Fibroblast of skin of right biceps (primary cell): ENCODE measurements at regions not wholly inside any gene's neighbourhood (a gene's known extent, or its start where the extent isn't known, plus 50 kb on each side); places are given as distances from the start of the nearest gene placed in this dataset.

Experiments used
- DNase-seq: peaks from one replicate; pipeline ENCODE4 v3.0.0-alpha.2; 2013

DNA sequence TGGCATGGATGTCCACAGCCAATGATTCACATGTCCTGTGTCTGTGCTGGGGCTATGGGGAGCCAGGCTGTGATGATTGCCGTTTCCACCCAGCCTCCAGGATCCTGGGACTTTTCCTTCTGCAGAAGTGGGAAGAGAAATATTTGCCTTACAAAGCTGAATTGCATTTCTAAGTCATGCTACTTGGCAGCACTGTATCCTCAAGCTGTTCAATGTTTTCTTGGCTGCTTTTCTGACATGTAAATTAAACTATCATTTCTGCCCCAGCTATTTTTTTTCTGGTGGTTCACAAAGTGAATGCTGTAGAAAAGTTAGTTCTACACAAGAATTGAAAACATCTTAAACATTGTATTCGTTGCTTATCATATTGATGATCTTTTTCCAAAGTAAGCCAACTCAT, 51.9 kb upstream of the TCERG1L start:
- no peak for DNase-seq

DNA sequence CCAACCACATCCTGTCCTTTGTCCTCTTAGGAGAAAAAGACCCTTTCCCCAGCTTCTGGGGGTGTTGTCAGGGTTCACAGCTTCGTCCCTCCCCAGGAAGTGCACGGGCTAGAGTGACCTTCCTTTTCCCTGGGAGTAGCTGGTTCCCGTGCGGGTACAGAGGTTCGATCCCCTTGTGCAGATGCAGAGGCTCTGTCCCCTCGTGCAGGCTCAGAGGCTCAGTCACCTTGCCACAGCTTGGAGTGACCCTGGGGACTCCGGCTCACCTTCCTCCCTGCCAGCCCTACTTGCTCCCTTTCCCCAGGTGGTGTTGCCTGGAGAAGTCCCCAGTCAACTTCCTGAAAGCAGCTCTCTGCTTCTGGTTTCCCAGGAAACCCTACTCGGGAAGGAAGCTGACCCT, 60.0 kb upstream of the TCERG1L start:
- DNase-seq = no peak

DNA sequence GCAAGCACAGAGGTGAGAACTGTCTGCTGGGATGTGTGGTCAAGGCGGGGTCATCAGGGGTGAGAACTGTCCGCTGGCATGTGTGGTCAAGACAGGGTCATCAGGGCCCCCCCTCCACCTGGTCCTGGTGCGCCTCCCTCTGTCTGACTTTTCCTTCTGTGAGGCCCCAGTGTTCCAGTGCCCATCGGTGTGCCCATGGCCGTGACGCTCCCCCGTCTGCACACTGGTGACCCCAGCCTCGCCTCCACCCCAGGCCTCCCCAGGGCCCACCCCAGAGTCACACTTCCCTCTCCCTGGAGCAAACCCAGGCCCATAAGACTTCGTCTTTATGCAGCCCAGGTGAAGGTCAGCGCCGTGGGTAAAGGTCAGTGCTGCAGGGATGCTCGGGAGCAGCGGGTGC, 70.1 kb upstream of the TCERG1L start:
- no peak for DNase-seq

DNA sequence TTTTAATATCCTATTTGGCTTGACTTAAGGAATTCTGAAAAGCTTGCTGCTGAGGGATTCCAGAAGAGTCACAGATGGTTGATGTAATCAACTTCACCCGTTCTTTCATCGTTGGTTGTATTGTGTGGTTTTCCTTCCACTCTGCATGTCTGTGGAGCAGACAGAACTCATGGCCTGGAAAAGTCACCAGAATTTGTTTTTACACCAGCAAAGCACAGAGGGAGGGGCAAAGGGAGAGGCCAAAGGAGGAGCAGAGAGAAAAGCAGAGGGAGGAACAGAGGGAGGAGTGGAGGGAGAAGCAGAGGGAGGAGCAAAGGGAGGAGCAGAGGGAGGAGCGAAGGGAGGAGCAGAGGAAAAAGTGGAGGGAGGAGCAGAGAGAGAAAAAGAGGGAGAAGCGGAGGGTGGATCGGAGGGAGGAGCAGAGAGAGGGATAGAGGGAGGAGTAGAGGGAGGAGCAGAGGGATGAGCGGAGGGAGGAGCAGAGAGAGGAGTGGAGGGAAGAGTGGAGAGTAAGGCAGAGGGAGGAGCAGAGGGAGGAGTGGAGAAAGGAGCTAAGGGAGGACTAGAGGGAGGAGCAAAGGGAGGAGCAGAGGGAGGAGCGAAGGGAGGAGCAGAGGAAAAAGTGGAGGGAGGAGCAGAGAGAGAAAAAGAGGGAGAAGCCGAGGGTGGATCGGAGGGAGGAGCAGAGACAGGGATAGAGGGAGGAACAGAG, 73.8 kb upstream of the TCERG1L start:
- DNase-seq = peak; percentile 4

DNA sequence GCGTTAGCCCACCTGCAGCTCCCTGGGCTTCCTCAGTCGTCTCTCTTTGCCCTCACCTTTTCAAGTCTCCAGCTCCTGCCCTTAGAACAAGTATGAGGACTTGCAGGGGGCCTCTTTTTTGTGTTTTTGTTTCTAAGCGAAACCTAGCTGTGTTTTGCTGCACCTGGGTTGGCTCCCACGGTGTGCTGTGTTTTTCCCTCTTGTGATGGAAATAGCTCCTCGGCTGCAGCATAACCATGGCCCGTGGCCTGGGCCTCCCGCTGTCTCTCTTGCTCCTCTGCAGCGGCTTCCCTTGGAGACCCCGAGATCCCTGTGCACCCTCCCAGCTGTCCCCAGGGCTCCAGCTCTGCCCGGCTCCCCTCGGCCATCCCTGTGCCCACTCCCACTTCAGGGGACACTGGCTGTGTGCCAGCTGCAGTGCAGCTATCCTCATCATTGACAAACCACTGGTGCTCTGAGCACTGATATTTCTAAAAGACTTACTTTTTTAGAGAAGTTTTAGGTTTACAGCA, 75.6 kb upstream of the TCERG1L start:
- no peak for DNase-seq

DNA sequence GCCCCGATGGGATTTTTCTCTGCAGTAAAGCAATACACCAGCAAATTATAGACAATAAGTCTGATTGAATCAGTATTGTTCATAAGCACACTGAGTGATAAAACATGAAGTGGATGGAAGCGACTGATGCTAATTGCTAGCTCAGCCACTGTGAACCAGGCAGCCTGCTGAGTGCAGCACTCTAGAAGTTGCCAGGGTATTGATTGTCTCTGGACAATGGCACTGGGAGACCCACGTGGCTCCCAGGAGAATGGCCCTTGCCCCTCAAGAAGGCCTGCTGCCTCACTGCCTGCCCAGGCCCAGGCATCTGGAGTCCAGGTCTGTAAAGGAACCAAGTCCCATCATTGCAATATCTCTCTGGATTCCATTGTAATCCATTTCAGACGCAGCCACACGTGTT, 80.4 kb upstream of the TCERG1L start:
- no peak for DNase-seq

DNA sequence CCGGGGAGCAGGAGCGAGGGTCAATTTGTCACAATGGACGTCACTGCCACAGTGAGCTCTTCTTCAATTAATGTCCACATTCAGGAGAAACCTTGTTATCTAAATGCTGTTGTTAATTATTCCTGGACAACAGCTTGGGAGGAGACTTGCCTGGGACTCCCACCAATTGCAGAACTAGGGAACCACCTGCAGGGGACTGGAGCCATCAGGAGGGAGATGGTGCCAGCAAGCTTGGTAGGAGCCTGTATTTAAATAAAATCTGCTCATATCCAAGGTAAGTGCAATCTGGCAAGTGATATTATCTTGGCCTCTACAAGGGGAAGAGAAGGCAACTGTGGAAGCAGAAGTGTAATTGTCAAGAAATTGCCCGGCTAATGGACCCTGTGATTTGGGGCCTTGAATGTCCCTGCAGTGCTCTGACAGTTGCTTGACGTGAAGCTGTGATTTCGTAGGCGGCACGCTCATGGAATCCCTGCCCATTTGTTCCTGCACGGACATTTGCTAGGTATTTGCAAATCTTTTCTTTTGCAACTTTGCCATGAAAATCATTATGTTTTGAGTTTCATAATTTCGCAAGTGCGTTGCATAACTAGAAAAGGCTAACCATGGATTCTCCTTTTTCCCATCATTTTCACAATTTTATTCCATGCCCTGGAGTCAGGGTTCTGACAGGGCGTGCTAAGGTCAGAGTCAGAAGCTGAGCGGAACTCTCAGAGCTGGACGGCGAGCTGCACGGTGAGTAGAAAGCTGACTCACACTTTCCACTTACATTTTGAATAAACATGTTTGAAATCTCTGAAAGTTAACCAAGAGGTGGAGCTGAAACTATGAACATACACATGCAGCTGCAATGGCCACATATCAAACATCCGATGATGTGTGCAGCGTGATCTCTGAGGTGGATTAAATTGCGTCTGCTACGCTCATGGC, 84.9 kb upstream of the TCERG1L start:
- peak; percentile 2 for DNase-seq

DNA sequence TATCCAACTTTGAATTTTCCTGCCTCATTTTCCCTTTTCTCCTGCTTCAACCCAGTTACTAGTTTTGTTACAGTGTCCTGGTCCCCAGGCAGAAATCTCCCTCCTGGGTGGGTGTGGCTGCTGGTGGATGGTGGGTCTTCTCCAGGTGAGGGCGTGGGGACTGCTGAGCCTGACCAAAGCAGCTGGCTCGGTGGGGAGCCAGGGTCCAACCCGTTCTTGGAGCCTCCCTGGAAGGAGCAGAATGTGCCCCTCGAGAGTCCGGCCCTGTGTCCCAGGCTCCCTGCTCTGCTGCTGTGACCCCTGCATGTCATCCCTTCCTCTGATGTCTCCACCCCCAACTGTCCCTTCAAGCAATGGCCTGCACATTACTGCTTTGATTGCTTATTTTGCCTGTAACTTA, 86.6 kb upstream of the TCERG1L start:
- no peak for DNase-seq

DNA sequence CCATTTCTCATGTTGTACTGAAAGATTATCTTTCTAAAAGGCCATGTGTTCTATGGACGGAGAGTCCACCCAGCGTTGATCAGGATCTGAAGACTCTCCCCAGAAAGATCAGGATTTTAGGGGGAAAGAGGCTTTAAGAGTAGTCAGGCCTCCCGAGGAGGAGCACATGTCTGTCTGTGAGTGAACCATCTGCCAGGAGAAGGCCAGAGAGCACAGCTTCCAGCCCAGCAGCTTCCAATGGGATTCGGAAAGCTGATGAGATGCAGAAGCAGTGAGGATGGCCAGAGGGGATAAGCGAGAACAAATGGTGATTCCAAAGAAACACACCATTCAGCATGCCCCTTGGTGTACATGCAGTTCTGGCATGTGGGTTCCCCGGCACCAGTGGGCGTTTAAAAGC, 88.5 kb upstream of the TCERG1L start:
- no peak for DNase-seq

DNA sequence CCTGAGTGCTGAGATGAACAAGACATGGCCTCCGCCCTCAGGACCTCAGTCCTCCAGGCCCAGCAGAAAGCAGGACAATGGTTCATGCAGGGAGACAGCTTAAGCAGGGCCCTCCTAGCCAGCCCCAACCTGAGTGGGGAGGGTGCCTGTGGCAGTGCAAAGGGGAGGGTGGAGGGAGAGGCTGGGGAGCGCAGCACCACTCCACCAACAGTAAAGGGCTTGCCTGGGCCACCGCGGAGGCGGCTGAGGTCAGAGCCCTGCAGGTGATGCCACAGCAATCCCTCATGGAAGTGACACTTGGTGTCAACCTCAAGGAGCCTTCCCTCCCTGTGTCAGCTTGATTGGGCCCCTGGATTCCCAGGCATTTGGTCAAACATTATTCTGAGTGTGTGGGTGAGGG, 89.0 kb upstream of the TCERG1L start:
- DNase-seq = no peak

DNA sequence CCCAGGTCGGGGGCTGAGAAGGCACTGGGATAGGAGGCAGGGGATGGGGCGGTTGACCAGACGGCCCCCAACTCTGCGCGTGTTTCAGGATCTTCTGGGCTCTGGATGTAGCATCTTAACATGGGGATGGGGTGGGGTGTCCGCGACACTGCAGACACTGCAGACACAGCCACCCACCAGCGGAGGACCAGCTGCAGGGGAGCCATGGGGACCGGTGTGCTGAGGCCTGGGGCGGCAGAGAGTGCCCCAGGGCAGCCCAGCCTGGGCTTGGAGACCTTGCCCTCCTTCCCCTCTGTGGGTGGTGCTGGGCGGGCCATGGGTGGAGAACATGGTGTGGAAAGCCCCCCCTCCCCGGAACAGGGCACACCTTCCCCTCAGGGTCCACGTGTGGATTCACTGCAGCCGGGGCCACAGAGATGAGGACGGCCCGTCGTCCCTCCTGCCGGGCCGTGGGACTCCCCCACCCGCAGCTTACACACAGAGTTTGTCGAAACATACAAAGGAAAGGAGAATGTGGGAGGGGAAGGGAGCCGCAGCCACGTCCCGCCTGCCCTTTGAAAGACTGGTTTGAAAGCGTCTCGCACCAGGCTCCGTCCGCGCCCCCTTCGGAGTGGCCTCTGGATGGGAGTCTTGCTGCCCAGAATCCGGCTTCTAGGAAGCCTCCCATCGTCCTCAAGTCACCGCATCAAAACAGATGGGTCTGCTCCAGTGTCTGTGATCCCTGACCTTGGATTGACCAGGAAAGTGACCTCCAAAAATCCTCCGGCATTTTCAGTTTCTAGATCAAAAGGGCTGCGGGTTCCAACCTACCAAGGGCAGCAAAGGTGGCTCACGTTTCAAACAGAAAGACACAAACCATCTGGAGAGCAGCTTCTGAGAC, 91.5 kb upstream of the TCERG1L start:
- no peak for DNase-seq

DNA sequence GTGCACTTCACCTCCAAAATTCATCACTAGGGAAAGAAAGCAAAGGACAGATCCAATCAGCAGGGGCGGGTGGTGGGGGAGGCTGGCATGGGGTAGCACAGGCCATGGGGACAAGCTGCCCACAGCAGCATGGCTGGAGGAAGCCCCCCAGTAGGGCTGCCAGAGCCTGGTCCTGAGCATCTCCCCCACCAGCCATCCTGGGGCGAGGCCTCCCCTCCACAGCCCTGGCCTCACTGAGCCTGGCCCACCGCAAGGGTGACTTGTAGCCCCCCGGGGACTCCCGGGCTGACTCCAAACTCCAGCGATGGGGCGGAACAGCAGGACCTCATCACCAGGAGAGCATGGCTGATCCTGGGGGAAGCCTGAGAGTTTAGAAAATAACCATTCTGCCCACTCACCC, 92.4 kb upstream of the TCERG1L start:
- DNase-seq = no peak

DNA sequence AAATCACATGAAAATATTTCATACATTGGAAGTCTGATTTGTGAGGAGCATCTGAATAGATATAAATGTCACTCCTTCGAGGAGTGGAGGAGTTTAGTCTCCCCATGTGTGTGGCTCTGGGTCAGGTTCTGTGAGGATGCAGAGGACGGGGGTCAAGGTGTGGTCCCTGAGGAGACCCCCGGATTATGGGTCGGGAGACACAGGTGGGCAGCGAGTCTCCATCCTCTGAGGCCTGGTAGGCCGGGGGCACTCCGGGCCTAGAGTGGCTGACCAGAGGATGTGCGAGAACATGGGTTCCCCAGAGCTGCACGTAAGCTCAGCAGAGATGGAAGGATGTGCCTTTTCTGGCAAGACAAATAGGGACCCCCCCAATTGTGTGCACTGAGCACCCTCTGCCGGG, 93.4 kb upstream of the TCERG1L start:
- no peak for DNase-seq

DNA sequence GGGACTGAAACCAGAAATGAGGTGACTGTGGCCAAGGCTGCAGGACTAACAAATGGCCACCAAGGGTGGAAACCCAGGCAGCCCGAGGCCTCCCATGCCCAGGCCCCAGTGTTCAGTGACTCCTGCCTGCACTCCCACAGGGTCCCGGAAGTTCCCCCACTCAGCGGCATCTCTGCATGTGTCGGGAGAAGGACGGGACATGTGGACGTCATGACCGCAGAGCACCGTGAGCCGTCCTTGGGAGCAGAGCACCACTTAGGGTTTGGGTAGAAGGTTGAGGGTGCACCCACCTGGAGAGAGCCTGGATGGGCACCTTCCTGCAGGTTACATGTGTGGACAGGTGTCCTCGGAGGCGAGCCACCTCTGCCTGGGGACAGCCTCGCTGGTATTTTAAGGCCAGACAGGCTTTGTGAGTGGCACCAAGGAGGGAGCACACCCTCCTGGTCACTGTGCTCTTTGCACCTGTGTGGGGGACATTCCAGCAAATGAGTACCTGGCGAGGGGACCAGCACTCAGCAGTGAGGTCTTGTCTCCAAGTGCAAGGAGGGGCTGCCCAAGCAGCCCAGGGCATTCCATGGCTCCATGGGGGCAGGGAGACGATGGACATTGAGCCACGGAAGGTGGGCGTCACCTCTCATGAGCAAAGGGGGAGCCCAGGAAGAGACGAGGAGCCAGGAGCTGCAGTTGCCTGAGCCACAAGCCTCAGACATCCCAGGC, 95.3 kb upstream of the TCERG1L start:
- DNase-seq = no peak

DNA sequence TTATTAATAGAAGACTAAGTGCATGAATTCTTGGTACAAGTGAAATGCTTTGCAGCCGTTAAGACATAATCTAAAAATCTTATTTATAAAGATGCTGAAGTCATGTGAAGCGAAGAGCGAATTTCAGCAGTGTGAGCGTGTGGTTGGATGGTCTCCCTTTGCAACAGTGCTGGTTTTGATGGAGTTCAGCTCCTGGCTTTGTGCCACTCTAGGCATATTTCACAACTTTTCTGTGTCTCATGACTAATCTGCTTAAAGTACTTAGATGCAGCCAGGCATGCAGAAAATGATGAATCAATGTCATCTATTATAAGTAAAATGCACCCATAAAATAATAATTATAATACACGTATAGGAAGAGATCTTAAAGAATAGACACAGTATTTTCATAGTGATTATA, 107.2 kb upstream of the TCERG1L start:
- DNase-seq = peak; percentile 44

DNA sequence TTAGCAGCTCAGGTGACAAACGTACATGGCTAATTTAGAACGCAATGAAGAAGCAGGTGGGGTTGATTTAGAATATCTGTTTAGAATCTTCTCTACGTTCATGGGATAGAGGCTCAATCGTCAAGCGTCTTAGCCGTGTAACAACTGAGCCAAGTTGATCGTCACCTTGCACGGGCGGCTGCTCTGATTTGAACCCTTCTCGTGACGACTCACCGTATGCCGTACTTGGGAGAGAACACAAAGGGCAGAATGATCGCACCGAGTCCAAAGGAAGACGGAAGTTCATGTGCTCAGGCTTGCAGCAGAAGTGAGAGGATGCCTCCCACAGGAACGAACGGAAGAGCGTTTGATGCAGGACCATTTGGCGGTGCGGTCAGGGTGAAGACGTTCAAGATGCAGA, 108.3 kb upstream of the TCERG1L start:
- no peak for DNase-seq

DNA sequence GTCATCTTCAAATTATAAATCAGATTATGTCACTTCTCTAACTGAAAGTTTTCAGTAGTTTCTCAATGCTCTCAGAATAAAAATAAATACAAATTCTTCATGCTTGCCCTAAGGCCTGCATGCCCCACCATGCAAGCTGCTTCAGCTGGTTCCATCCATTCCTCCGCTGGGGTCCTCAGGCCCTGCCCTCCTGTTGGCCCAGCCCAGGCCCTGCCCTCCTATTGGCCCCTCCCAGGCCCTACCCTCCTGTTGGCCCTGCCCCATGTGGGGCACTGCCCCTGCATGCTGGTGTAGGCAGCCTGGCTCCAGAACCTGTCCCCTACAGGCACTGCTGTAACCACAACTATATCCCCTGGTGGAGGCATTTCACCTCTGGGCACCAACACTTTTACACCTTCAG, 109.3 kb upstream of the TCERG1L start:
- no peak for DNase-seq

DNA sequence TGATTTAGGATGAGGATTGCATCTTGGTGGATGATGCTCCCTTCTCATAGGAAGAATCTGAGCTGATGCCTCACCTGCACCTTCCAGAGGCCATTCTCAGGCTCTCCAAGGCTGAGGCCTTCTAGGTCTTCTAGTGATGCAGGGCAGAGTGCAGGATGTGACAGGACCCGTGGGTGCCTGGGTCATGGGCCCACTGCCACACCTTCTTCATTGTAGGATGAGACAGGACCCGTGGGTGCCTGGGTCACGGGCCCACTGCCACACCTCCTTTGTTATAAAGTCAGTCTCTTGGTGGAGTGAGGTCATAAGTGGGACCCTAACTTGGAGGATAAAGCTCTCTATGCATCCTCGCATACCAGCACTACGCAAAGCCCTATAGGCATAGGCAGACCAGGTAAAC, 109.9 kb upstream of the TCERG1L start:
- DNase-seq = no peak

DNA sequence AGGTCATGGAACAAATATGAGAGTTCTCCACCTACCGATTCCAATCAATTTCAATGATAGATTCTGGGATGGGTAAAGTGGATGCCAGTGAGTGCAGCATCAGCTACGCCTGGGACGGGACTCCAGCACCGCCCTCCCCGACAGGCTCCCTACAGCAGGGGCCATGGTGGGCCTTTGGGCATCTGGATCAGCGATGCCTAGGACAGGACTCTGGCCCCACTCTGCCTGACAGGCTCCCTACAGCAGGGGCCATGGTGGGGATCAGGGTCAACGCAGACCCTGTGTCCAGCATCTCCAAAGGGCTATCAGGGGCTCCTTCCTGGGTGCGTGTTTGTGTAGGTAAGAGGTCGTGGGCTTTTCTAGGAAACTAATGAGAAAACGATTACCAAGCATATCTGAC, 111.2 kb upstream of the TCERG1L start:
- no peak for DNase-seq

DNA sequence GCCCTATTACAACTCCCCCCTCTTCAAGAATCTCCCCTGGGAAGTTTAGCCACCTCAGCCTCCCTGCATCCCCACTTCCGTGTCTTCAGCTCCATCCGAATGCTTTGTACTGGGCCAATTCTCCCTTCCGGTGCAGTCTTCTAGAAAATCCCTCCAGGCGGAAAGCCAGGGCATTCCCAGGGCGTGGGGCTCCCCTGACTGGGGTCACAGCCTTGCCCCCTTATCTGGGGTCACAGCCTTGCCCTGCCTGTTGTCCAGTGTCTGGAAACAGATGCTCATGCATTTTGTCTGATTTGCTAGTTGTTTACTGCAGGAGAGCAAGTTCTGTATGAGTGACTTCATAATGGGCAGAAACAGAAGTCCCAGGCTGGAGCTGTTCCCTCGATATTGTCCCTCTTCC, 112.5 kb upstream of the TCERG1L start:
- no peak for DNase-seq

DNA sequence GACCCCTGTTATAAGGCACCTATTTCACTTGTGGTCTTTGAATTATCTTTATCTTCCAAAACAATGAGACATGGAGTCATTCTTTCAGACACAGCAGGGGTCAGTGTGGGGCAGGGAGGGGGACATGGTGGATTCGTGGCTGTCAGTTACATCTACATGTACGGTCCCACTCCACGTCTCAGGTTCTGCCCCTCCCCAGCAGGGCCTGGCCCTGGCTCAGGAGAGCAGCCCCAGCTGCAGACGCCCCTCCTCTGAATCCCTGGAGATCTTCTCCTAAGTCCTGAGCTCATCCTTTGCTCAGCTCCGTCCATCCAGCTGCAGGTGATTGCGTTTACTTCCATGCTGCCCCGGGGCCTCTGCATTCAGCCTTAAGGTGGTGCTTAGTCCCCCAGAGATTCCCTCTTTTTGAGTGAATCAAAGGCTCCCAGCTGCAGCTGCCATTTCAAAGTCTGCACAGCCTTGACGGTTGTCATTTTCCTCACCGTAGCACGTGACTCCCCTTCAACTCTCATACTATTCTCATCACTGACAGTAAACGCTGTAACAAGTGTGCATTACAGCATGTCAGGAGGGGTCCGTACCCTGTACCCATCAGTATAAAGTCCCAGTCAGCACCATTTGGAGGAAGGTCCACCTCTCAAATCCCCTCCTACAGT, 113.4 kb upstream of the TCERG1L start:
- no peak for DNase-seq
